ENCODE measurements at regions not wholly inside any gene's neighbourhood (a gene's known extent, or its start where the extent isn't known, plus 50 kb on each side); places are given as distances from the start of the nearest gene placed in this dataset.

DNA sequence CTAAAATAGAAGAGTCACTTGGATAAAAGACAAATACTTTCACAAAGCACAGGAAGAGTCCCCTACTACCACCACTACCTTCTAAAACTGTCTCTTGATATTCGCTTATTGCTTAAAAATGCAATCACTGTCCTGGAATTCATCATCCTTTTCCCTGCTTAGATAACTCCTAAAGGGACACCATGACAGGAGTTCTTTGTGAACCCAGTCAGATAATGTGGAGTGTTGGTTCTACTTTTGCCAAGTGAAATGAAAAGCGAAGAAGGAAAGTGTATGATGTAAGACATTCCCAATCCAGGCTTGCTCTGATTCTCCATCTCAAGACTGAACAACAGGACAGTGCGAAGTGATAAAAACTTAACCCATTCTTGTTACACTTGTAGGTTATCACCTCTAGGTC is 103.0 kb downstream of the MTERF1 start:
- no peaks in the 10 kb centered on the region for H3K36me3 ChIP-seq
- no peaks in the 10 kb centered on the region for H3K27me3 ChIP-seq (ENCODE audit: low read depth)
- H3K9me3 ChIP-seq (replicated peaks): peaks cover 5% of the 10 kb centered on the region
- no peak for DNase-seq
- TF ChIP-seq, protein P1, sequence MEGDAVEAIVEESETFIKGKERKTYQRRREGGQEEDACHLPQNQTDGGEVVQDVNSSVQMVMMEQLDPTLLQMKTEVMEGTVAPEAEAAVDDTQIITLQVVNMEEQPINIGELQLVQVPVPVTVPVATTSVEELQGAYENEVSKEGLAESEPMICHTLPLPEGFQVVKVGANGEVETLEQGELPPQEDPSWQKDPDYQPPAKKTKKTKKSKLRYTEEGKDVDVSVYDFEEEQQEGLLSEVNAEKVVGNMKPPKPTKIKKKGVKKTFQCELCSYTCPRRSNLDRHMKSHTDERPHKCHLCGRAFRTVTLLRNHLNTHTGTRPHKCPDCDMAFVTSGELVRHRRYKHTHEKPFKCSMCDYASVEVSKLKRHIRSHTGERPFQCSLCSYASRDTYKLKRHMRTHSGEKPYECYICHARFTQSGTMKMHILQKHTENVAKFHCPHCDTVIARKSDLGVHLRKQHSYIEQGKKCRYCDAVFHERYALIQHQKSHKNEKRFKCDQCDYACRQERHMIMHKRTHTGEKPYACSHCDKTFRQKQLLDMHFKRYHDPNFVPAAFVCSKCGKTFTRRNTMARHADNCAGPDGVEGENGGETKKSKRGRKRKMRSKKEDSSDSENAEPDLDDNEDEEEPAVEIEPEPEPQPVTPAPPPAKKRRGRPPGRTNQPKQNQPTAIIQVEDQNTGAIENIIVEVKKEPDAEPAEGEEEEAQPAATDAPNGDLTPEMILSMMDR (IDR thresholded peaks at IDR 0.05; ENCODE audit: borderline replicate concordance): no peak
- peaks cover 21% of the 10 kb centered on the region for H3K4me1 ChIP-seq
- H3K4me3 ChIP-seq: no peak overlapping the region
- no peak overlapping the region for H3K27ac ChIP-seq (replicated peaks)
- intact Hi-C loops (cut with micrococcal nuclease): no loop called here

- H3K9me3 ChIP-seq (replicated peaks): peaks cover 5% of the 10 kb centered on the region
- TF ChIP-seq, protein P1 (IDR thresholded peaks at IDR 0.05; ENCODE audit: borderline replicate concordance): no peak
- H3K27me3 ChIP-seq (ENCODE audit: low read depth): no peaks in the 10 kb centered on the region
- no peak overlapping the region for H3K27ac ChIP-seq (replicated peaks)
- no peak for DNase-seq
- no peak overlapping the region for H3K4me3 ChIP-seq
- H3K4me1 ChIP-seq: peaks cover 16% of the 10 kb centered on the region
- intact Hi-C loops (cut with micrococcal nuclease): no loop called here
- H3K36me3 ChIP-seq: no peaks in the 10 kb centered on the region
Observed at GRCh38 chr7:91778416-91778815, 102.1 kb downstream of the MTERF1 start.

GRCh38 chr7:91780521-91780920 is 100.0 kb downstream of the MTERF1 start:
- TF ChIP-seq, protein P1 (IDR thresholded peaks at IDR 0.05; ENCODE audit: borderline replicate concordance): no peak
- H3K27ac ChIP-seq (replicated peaks): no peak overlapping the region
- no peak overlapping the region for H3K4me3 ChIP-seq
- H3K4me1 ChIP-seq: peaks cover 16% of the 10 kb centered on the region
- intact Hi-C loops (cut with micrococcal nuclease): loop anchor here (10.0 kb wide), 1 partner anchor 696 kb away; no protein-coding TSS in a partner anchor
- H3K36me3 ChIP-seq: no peaks in the 10 kb centered on the region
- DNase-seq: no peak
- no peaks in the 10 kb centered on the region for H3K27me3 ChIP-seq (ENCODE audit: low read depth)
- peaks cover 5% of the 10 kb centered on the region for H3K9me3 ChIP-seq (replicated peaks)

DNA sequence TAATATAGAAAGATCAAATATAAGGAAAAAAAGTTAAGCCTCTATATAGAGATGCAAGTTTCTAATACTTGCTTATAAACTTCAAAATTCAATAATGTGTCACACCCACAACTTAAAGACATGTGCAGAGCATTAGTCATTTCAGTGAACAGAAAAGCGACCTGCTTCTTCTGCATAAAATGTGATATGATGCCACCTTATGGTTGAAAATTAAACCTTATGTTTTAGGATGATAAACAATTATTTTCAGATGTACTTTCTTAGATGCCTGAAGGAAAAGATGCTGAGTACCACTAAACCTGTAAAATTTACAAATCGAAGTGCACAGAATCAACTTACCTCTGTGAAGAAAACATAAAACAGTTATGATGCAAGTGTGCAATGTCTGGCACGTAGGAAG is 96.0 kb downstream of the MTERF1 start:
- Histone ChIP-seq H3K27ac (replicated peaks) (no peak overlapping the region), H3K36me3 (no peaks in the 10 kb centered on the region), H3K9me3 (replicated peaks) (no peaks in the 10 kb centered on the region), H3K27me3 (ENCODE audit: low read depth) (no peaks in the 10 kb centered on the region), H3K4me1 (no peaks in the 10 kb centered on the region), H3K4me3 (no peak overlapping the region)
- TF ChIP-seq, protein P1 (IDR thresholded peaks at IDR 0.05; ENCODE audit: borderline replicate concordance): peak; percentile 53
- DNase-seq: no peak
- intact Hi-C loops (cut with micrococcal nuclease): loop anchor here (10.0 kb wide), 1 partner anchor 700 kb away; no protein-coding TSS in a partner anchor

GRCh38 chr7:91787931-91788330 is 92.6 kb downstream of the MTERF1 start:
- intact Hi-C loops (cut with micrococcal nuclease): loop anchor here (10.0 kb wide), 1 partner anchor 703 kb away; no protein-coding TSS in a partner anchor
- TF ChIP-seq, protein P1 (IDR thresholded peaks at IDR 0.05; ENCODE audit: borderline replicate concordance): no peak
- Histone ChIP-seq H3K27me3 (ENCODE audit: low read depth) (no peaks in the 10 kb centered on the region), H3K9me3 (replicated peaks) (no peaks in the 10 kb centered on the region), H3K4me3 (no peak overlapping the region), H3K27ac (replicated peaks) (no peak overlapping the region), H3K4me1 (no peaks in the 10 kb centered on the region), H3K36me3 (no peaks in the 10 kb centered on the region)
- no peak for DNase-seq
